IMR-90 (cell line): ENCODE measurements at regions not wholly inside any gene's neighbourhood (a gene's known extent, or its start where the extent isn't known, plus 50 kb on each side); places are given as distances from the start of the nearest gene placed in this dataset.

Experiments
- CEBPB ChIP-seq: IDR thresholded peaks from 2 replicates; pipeline ENCODE4 v1.6.1; 2012; ENCODE audit warnings: low read depth, low read length, improper control_type of control experiment
- TF ChIP-seq, protein P1 (sequence below): conservative IDR thresholded peaks from 2 replicates; pipeline ENCODE4 v1.5.1; 2012; ENCODE audit warnings: mild to moderate bottlenecking, low read depth, low read length, improper control_type of control experiment

DNA sequence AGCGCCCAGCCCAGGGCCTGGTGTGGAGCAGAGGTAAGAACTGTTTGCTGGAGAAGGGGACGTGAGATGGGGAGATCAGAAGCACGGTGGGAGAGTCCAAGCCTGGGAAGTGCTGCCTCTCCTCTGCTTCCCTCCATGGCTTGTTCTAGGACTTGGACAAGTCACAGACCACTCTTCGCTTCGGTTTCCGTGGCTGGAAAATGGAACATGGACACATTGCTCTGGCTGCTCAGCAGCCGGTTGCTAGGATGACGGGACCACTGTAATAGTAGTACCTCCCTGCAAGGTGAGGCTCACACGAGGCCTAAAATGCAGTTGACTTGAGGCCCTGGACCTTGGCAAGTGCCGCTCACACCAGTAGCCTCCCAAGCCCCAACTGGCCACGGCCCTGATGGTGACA is 175.8 kb upstream of the FSTL4 start:
- TF ChIP-seq CEBPB = no peak
- TF ChIP-seq, protein P1, sequence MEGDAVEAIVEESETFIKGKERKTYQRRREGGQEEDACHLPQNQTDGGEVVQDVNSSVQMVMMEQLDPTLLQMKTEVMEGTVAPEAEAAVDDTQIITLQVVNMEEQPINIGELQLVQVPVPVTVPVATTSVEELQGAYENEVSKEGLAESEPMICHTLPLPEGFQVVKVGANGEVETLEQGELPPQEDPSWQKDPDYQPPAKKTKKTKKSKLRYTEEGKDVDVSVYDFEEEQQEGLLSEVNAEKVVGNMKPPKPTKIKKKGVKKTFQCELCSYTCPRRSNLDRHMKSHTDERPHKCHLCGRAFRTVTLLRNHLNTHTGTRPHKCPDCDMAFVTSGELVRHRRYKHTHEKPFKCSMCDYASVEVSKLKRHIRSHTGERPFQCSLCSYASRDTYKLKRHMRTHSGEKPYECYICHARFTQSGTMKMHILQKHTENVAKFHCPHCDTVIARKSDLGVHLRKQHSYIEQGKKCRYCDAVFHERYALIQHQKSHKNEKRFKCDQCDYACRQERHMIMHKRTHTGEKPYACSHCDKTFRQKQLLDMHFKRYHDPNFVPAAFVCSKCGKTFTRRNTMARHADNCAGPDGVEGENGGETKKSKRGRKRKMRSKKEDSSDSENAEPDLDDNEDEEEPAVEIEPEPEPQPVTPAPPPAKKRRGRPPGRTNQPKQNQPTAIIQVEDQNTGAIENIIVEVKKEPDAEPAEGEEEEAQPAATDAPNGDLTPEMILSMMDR = no peak
